Spleen (tissue), 7 donors: ENCODE measurements at regions not wholly inside any gene's neighbourhood (a gene's known extent, or its start where the extent isn't known, plus 50 kb on each side); places are given as distances from the start of the nearest gene placed in this dataset.

Source experiments
- POLR2A ChIP-seq, 3 donors: fragments of 450-650 bp; IDR thresholded peaks; one replicate each; pipeline ENCODE4 v1.5.1; 2017; ENCODE audit warnings: antibody characterized with exemption in 3 of 3, mild to moderate bottlenecking in 1 of 3
- POLR2AphosphoS5 ChIP-seq, 3 donors: sonication (generic); formaldehyde crosslinking; IDR thresholded peaks; one replicate each; pipeline ENCODE4 v1.5.1; 2017; ENCODE audit warnings: antibody characterized with exemption in 3 of 3
- TF ChIP-seq, protein P1 (sequence below), 11 experiments: fragments of 200-600 bp in 7 of 11; fragments of 450-650 bp in 4 of 11; sonication (generic) in 4 of 11; IDR thresholded peaks in 8 of 11; conservative IDR thresholded peaks in 3 of 11; 1 replicate in 7 of 11; 2 replicates in 4 of 11; pipeline versions ENCODE4 v1.4.0 to v1.8.0; 2016 to 2021; ENCODE audit warnings: antibody characterized with exemption in 11 of 11, inconsistent platforms in 4 of 11, mild to moderate bottlenecking in 1 of 11
- donor health status: DM: no; HTN: no; CAD: no; lungs with moderate emphysema.
- donor health status: DM: no; HTN: no; CAD: no.
- donor health status: DM: no; HTN: no; CAD: no.

GRCh38 chr2:147709655-147710054, 135.2 kb upstream of the ACVR2A start:
- TF ChIP-seq, protein P1, sequence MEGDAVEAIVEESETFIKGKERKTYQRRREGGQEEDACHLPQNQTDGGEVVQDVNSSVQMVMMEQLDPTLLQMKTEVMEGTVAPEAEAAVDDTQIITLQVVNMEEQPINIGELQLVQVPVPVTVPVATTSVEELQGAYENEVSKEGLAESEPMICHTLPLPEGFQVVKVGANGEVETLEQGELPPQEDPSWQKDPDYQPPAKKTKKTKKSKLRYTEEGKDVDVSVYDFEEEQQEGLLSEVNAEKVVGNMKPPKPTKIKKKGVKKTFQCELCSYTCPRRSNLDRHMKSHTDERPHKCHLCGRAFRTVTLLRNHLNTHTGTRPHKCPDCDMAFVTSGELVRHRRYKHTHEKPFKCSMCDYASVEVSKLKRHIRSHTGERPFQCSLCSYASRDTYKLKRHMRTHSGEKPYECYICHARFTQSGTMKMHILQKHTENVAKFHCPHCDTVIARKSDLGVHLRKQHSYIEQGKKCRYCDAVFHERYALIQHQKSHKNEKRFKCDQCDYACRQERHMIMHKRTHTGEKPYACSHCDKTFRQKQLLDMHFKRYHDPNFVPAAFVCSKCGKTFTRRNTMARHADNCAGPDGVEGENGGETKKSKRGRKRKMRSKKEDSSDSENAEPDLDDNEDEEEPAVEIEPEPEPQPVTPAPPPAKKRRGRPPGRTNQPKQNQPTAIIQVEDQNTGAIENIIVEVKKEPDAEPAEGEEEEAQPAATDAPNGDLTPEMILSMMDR (IDR thresholded peaks at IDR 0.05 in 8 of 11, conservative IDR thresholded peaks at IDR 0.05 in 3 of 11): no peak
- TF ChIP-seq POLR2A (IDR thresholded peaks at IDR 0.05) (no peak), POLR2AphosphoS5 (IDR thresholded peaks at IDR 0.05) (no peak)
